Activated T-helper 1 cell treated with anti-CD3 and anti-CD28 coated beads, Interleukin-12 subunit alpha, Interleukin-12 subunit beta, Interleukin-2, Interleukin-4 antibody, amounts not matched to agents 30 ng/mL and 10 ng/mL and 1 ng/mL, durations not matched to agents 14 hours and 24 hours and 36 hours (primary cell): ENCODE measurements at regions not wholly inside any gene's neighbourhood (a gene's known extent, or its start where the extent isn't known, plus 50 kb on each side); places are given as distances from the start of the nearest gene placed in this dataset.

Source experiments
- DNase-seq: peaks from one replicate; pipeline ENCODE4 v3.0.0; 2021; ENCODE audit warnings: low spot score
- H3K27ac Mint-ChIP-seq: one replicate; pipeline ENCODE4 v1.8.0; 2021; ENCODE audit warnings: mild to moderate bottlenecking, mixed read lengths
- H3K27me3 Mint-ChIP-seq: one replicate; pipeline ENCODE4 v1.8.0; 2022; ENCODE audit warnings: mild to moderate bottlenecking, moderate library complexity, mixed read lengths; ENCODE audit not compliant: insufficient read depth
- H3K36me3 Mint-ChIP-seq: one replicate; pipeline ENCODE4 v1.8.0; 2021; ENCODE audit warnings: low read depth, mixed read lengths
- H3K4me1 Mint-ChIP-seq: one replicate; pipeline ENCODE4 v1.8.0; 2021; ENCODE audit warnings: low read depth, mixed read lengths
- H3K4me3 Mint-ChIP-seq: one replicate; pipeline ENCODE4 v1.8.0; 2021; ENCODE audit warnings: mild to moderate bottlenecking, moderate library complexity, mixed read lengths
- H3K9me3 Mint-ChIP-seq: one replicate; pipeline ENCODE4 v1.8.0; 2021; ENCODE audit warnings: mixed read lengths
- intact Hi-C: fragments of 100-400 bp; cut with micrococcal nuclease; formaldehyde crosslinking; loops from one replicate; pipeline ENCODE4 v1.15.1; 2024

DNA sequence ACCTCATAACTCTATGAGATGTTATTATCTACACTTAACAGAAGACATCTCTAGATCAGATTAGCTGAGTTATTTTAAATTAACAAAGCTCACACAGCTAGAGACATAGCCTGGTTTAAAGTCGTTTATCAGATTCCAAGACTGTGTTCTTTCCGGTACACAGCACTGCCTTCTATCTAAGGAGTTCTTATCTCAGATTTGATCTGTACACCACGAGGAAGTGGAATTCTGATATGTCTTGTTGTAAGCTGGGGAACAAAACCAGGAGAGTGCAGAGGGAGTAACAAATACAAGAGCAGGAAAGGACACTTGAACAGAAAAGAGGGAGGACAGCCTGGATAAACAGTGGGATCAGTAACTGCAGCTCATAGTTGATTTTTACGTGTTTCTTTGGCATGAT, 61.7 kb upstream of the KCNMB2 start:
- no peaks in the 10 kb centered on the region for H3K27me3 Mint-ChIP-seq
- no peaks in the 10 kb centered on the region for H3K4me1 Mint-ChIP-seq
- no peaks in the 10 kb centered on the region for H3K36me3 Mint-ChIP-seq
- no peak for DNase-seq
- no peak overlapping the region for H3K27ac Mint-ChIP-seq
- no peaks in the 10 kb centered on the region for H3K9me3 Mint-ChIP-seq
- intact Hi-C loops: no loop called here
- H3K4me3 Mint-ChIP-seq: no peak overlapping the region

DNA sequence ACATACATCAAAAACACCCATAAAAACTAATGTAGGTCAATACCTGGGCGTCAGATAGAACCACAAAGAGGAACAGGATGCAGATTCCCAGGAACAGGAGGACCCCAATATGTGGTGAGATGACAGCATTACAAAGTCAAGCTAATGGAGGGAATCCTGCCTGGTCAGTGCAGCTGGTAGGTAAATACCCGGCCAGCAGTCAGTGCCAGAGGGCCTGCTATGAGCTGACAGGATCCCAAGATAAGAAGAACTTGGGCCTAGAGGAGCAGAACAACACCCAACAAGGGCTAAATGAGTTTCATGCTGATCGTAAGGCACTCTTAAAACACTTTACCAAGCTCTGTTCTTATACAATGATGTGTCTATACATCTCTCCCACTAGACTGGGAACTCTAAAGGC, 61.2 kb upstream of the KCNMB2 start:
- H3K27ac Mint-ChIP-seq: no peak overlapping the region
- no peaks in the 10 kb centered on the region for H3K9me3 Mint-ChIP-seq
- no peaks in the 10 kb centered on the region for H3K36me3 Mint-ChIP-seq
- H3K4me1 Mint-ChIP-seq: no peaks in the 10 kb centered on the region
- intact Hi-C loops: no loop called here
- no peaks in the 10 kb centered on the region for H3K27me3 Mint-ChIP-seq
- DNase-seq: no peak
- no peak overlapping the region for H3K4me3 Mint-ChIP-seq

DNA sequence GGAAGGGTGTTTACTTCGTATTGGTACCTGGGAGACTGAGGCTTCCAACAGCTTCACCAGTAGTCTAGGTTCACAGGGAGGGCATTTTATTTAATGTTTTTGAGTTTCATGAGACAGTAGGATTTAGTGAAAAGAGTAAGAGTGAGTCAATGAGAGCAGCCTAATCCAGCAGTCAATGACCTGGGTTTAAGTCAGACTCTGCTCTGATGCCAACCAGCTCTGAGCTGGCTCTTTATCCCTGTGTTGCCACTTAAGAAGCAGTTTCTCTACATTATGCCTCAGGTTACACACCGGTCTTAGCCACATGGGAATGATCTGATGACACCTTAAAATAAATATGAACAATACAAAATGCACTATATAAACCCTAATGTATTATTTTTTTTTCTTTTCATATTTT, 59.4 kb upstream of the KCNMB2 start:
- no peak for DNase-seq
- Mint-ChIP-seq H3K9me3 (no peaks in the 10 kb centered on the region), H3K27ac (no peak overlapping the region), H3K27me3 (no peaks in the 10 kb centered on the region), H3K4me1 (no peaks in the 10 kb centered on the region), H3K36me3 (no peaks in the 10 kb centered on the region), H3K4me3 (no peak overlapping the region)
- intact Hi-C loops: no loop called here

DNA sequence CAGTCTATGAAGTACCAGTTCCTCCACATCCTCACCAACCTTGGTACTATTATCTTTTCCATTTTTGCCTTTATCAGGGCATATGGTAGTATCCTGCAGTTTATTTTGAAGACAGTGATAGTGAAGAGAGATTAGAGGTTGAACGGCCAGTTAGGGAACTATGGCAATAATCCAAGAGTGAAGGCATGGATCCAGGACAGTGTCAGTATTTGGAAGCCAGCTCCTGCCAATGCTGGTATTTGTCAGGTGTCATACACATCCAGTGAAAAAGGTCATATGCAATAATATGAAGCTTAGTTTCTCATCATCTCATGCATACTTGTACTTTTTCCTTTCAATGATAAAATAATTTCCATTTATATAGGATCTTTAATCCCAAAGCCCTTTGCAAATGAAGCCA, 56.8 kb upstream of the KCNMB2 start:
- Mint-ChIP-seq H3K9me3 (no peaks in the 10 kb centered on the region), H3K27me3 (no peaks in the 10 kb centered on the region), H3K4me3 (no peak overlapping the region), H3K36me3 (no peaks in the 10 kb centered on the region), H3K27ac (no peak overlapping the region), H3K4me1 (no peaks in the 10 kb centered on the region)
- intact Hi-C loops: no loop called here
- DNase-seq: no peak

DNA sequence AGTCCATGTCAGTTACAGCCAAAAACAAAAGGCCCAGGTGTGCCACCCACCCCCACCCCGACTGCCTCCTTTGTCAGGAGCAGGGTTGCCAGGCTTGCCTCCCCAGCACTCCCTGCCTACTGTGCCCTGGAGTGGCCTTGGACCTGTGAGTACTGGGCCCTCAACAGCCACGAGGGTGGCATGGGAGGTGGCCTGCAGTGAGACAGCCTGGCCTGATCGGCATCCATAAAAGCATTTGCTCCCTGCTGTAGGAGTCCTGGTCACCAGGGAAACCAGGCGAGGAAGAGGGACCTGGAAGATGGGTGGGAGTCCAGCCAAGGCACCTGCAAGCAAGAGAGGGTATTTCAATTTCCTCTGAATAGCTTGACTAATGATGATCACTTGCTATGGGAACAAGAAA, 56.4 kb upstream of the KCNMB2 start:
- intact Hi-C loops: no loop called here
- H3K4me3 Mint-ChIP-seq: no peak overlapping the region
- no peak overlapping the region for H3K27ac Mint-ChIP-seq
- DNase-seq: no peak
- no peaks in the 10 kb centered on the region for H3K9me3 Mint-ChIP-seq
- no peaks in the 10 kb centered on the region for H3K27me3 Mint-ChIP-seq
- H3K4me1 Mint-ChIP-seq: no peaks in the 10 kb centered on the region
- no peaks in the 10 kb centered on the region for H3K36me3 Mint-ChIP-seq

DNA sequence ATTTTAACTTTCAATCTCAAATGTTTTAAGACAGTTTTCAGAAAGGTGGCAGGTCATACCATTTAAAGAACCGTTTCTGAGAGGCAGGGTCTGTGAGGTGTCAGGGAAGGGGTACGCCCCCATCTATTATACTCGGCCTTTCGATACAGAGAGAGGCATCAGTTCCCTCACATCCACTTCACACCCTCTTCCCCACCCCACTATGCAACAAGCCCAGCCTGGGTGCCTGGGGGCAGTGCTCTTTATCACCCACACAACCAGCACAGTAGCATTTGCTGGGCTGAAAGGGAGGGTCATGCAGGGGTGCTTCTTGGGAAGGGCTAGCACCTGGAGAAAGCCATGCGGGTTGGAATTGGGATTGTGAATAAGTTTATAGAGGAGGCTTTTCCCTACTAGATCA, 56.0 kb upstream of the KCNMB2 start:
- Mint-ChIP-seq H3K9me3 (no peaks in the 10 kb centered on the region), H3K4me1 (no peaks in the 10 kb centered on the region), H3K4me3 (no peak overlapping the region), H3K27ac (no peak overlapping the region), H3K27me3 (no peaks in the 10 kb centered on the region), H3K36me3 (no peaks in the 10 kb centered on the region)
- intact Hi-C loops: no loop called here
- DNase-seq: no peak

DNA sequence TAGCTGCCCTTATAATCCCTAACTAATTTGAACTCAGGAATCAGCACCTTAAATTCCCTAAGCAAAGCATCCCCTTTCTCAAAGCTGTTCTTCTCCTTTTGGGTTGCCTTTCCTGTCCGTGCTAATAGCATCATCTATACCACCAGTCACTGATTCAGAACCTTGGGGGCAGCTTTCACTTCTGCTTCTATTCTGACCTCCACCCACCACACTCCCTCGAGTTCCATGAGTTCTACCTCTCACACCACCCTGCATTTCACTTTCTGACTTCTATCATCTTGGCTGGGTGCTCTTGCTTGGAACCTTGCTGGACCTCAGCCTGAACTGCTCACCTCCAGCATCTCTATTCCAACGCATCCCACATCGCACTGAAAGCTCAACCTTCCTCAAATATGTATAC, 55.4 kb upstream of the KCNMB2 start:
- H3K36me3 Mint-ChIP-seq: no peaks in the 10 kb centered on the region
- no peaks in the 10 kb centered on the region for H3K4me1 Mint-ChIP-seq
- no peak overlapping the region for H3K4me3 Mint-ChIP-seq
- H3K27ac Mint-ChIP-seq: no peak overlapping the region
- no peaks in the 10 kb centered on the region for H3K9me3 Mint-ChIP-seq
- intact Hi-C loops: no loop called here
- no peaks in the 10 kb centered on the region for H3K27me3 Mint-ChIP-seq
- DNase-seq: no peak

DNA sequence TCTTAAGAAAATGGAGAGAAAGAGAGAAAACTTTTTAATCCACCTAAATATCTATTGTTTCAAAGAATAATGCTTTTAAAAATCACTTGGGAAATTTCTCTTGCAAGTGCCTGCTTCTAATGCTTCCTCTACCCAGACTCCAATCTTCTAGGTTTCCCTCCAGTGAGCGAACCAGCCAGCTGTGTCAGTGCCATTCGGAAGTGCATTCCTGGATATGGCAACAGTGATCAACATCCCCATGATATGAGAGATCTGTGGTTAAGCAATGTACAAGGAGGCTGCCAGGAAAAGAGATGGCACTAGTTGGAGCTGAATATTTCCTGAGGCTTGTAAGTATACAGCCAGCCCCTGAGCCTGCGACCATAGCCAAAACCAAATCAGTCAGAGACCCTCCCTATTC, 53.3 kb upstream of the KCNMB2 start:
- no peaks in the 10 kb centered on the region for H3K4me1 Mint-ChIP-seq
- H3K27me3 Mint-ChIP-seq: no peaks in the 10 kb centered on the region
- no peak for DNase-seq
- no peak overlapping the region for H3K4me3 Mint-ChIP-seq
- no peaks in the 10 kb centered on the region for H3K9me3 Mint-ChIP-seq
- no peak overlapping the region for H3K27ac Mint-ChIP-seq
- intact Hi-C loops: no loop called here
- H3K36me3 Mint-ChIP-seq: no peaks in the 10 kb centered on the region

DNA sequence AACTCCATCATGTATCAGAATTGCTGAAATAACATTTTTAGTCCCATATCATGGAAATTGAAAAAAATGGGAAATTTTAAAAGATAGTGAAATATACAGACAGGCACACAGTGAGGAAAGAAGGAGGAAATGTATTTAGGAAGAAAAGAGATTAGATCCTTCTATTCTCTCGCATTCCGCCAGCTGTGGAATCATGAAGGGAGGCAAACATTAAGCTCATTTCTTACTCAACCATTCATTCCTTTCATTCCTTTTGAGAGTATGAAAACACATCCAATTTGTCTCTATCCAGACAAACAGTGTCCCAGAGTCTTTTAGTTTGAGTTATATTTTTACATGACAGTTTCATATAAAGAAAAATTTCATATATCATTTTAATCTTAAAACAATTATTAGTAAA, 52.5 kb upstream of the KCNMB2 start:
- no peaks in the 10 kb centered on the region for H3K4me1 Mint-ChIP-seq
- no peak for DNase-seq
- no peaks in the 10 kb centered on the region for H3K9me3 Mint-ChIP-seq
- H3K27ac Mint-ChIP-seq: no peak overlapping the region
- no peak overlapping the region for H3K4me3 Mint-ChIP-seq
- intact Hi-C loops: no loop called here
- no peaks in the 10 kb centered on the region for H3K36me3 Mint-ChIP-seq
- no peaks in the 10 kb centered on the region for H3K27me3 Mint-ChIP-seq

DNA sequence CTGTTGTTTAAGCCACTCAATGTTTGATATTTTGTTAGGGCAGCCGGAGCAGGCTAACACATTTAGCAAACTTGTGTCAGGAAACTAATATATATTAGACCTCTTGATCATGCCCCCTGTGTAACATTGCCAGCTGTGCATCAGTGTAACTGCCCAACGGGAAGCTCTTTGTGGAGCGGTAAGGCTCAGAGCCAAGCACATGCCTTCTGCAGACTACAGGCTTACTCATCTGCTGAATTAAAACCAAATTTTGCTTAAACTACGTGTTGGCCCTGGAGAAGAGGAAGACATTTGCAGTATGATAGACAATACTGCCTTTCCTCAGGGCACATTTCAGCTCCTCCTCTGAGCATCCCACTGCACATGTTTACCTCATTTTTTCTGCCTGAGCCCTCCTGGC, 50.5 kb upstream of the KCNMB2 start:
- Mint-ChIP-seq H3K9me3 (no peaks in the 10 kb centered on the region), H3K36me3 (no peaks in the 10 kb centered on the region), H3K27me3 (no peaks in the 10 kb centered on the region), H3K4me1 (no peaks in the 10 kb centered on the region), H3K4me3 (no peak overlapping the region), H3K27ac (no peak overlapping the region)
- DNase-seq: no peak
- intact Hi-C loops: no loop called here
